Endodermal cell (in vitro differentiated cells): ENCODE measurements at regions not wholly inside any gene's neighbourhood (a gene's known extent, or its start where the extent isn't known, plus 50 kb on each side); places are given as distances from the start of the nearest gene placed in this dataset.

Experiments
- DNase-seq: peaks from one replicate; pipeline ENCODE4 v3.0.0-alpha.2; 2017
- H3K27ac ChIP-seq: 2 replicates; pipeline ENCODE4 v1.5.1; 2013; ENCODE audit warnings: mild to moderate bottlenecking, low read depth, low read length, moderate library complexity
- H3K27me3 ChIP-seq: 2 replicates; pipeline ENCODE4 v1.6.1; 2013; ENCODE audit warnings: mild to moderate bottlenecking, low read length, moderate library complexity; ENCODE audit not compliant: insufficient read depth, control insufficient read depth, poor library complexity, severe bottlenecking
- H3K36me3 ChIP-seq: 2 replicates; pipeline ENCODE4 v1.7.0; 2013; ENCODE audit warnings: mild to moderate bottlenecking, low read length, moderate library complexity; ENCODE audit not compliant: control insufficient read depth, insufficient read depth
- H3K4me1 ChIP-seq: one replicate; pipeline ENCODE4 v1.7.0; 2013; ENCODE audit warnings: low read length; ENCODE audit not compliant: control insufficient read depth, insufficient read depth
- H3K4me3 ChIP-seq: 2 replicates; pipeline ENCODE4 v1.5.1; 2013; ENCODE audit warnings: mild to moderate bottlenecking, low read length, moderate library complexity
- H3K9ac ChIP-seq: 2 replicates; pipeline ENCODE4 v1.6.1; 2013; ENCODE audit warnings: mild to moderate bottlenecking, low read length, moderate library complexity; ENCODE audit not compliant: poor library complexity, severe bottlenecking; ENCODE audit errors: extremely low read depth
- H3K9me3 ChIP-seq: 2 replicates; pipeline ENCODE4 v1.6.1; 2013; ENCODE audit warnings: mild to moderate bottlenecking, low read length, moderate library complexity; ENCODE audit not compliant: control insufficient read depth
- H3K27ac Mint-ChIP-seq: 2 replicates; pipeline ENCODE4 v1.8.0; 2020; ENCODE audit warnings: mixed read lengths
- H3K27me3 Mint-ChIP-seq: 2 replicates; pipeline ENCODE4 v1.8.0; 2021; ENCODE audit warnings: mild to moderate bottlenecking, mixed read lengths; ENCODE audit not compliant: insufficient read depth
- H3K36me3 Mint-ChIP-seq: 2 replicates; pipeline ENCODE4 v1.8.0; 2020; ENCODE audit warnings: low read depth, mixed read lengths
- H3K4me1 Mint-ChIP-seq: 2 replicates; pipeline ENCODE4 v1.8.0; 2020; ENCODE audit warnings: mixed read lengths
- H3K4me3 Mint-ChIP-seq: 2 replicates; pipeline ENCODE4 v1.8.0; 2020; ENCODE audit warnings: mild to moderate bottlenecking, moderate library complexity, mixed read lengths
- H3K9me3 Mint-ChIP-seq: 2 replicates; pipeline ENCODE4 v1.8.0; 2020; ENCODE audit warnings: mild to moderate bottlenecking, mixed read lengths
- WGBS, 2 experiments: methylation state at CpG; one replicate each; pipeline versions ENCODE4 v1.1.5 to v1.1.7; 2013; ENCODE audit warnings: missing lambda C conversion rate in 2 of 2, mixed read lengths in 1 of 2; ENCODE audit not compliant: insufficient coverage in 1 of 2, insufficient read length in 1 of 2; 5-methylcytosine and 5-hydroxymethylcytosine counted together
- TF ChIP-seq, protein P1 (sequence below): fragments of 200-600 bp; sonication (generic); conservative IDR thresholded peaks from 2 replicates; pipeline ENCODE4 v1.5.0; 2021; ENCODE audit warnings: antibody characterized with exemption, mild to moderate bottlenecking

DNA sequence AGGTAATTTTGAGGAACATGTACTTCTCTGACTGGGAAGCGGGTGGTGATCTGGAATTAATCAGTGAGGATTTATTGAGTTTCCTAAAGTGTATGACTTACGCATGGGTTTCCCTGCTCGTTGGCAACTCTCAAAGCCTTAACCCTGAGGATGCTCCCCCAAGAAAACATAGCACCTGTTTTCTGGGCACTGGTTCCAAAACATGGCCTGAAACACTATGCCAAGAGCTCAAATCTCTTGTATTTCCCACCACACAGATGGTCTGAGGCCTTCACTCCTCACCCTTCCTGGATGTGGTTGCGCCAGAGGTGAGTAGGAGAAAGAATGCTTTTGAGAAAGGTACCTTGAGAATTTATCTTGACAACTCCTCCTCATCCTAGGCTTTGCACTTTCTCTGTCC lies 250.4 kb downstream of the FZD1 start:
- no peak overlapping the region for H3K27ac ChIP-seq
- H3K4me3 ChIP-seq, result no peak overlapping the region
- no peak overlapping the region for H3K9ac ChIP-seq
- TF ChIP-seq, protein P1, sequence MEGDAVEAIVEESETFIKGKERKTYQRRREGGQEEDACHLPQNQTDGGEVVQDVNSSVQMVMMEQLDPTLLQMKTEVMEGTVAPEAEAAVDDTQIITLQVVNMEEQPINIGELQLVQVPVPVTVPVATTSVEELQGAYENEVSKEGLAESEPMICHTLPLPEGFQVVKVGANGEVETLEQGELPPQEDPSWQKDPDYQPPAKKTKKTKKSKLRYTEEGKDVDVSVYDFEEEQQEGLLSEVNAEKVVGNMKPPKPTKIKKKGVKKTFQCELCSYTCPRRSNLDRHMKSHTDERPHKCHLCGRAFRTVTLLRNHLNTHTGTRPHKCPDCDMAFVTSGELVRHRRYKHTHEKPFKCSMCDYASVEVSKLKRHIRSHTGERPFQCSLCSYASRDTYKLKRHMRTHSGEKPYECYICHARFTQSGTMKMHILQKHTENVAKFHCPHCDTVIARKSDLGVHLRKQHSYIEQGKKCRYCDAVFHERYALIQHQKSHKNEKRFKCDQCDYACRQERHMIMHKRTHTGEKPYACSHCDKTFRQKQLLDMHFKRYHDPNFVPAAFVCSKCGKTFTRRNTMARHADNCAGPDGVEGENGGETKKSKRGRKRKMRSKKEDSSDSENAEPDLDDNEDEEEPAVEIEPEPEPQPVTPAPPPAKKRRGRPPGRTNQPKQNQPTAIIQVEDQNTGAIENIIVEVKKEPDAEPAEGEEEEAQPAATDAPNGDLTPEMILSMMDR, result no peak
- Mint-ChIP-seq H3K4me1 (no peaks in the 10 kb centered on the region), H3K4me3 (no peak overlapping the region), H3K36me3 (no peaks in the 10 kb centered on the region), H3K27me3 (peaks cover 1% of the 10 kb centered on the region), H3K27ac (no peak overlapping the region), H3K9me3 (peaks cover 2% of the 10 kb centered on the region)
- no peaks in the 10 kb centered on the region for H3K27me3 ChIP-seq
- H3K4me1 ChIP-seq, result no peaks in the 10 kb centered on the region
- 92 to 96% methylated on average over 4 of the region's 4 CpGs for WGBS, 2 experiments
- no peaks in the 10 kb centered on the region for H3K36me3 ChIP-seq
- no peaks in the 10 kb centered on the region for H3K9me3 ChIP-seq
- no peak for DNase-seq

DNA sequence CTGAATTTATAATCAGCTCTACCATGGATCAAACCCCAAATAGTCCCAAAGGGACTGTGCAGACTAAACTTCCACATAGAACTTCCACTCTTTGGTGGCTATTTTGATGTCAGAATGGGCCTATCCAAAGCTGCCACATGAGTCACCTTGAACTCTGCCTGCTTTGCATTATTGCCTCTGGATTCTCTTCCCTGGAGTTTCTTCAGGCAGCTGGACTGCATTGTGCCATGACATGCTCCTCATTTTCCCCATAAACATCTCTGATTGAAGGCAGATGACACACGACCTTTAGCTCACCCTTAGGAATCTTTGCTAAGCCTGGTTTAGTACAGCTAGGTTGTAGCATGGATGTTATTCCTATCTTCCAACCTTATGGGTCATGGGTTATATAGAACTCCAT lies 251.7 kb downstream of the FZD1 start:
- no peak overlapping the region for H3K27ac Mint-ChIP-seq
- Histone ChIP-seq H3K4me1 (no peaks in the 10 kb centered on the region), H3K27ac (no peak overlapping the region), H3K9me3 (no peaks in the 10 kb centered on the region), H3K9ac (no peak overlapping the region), H3K36me3 (no peaks in the 10 kb centered on the region), H3K27me3 (no peaks in the 10 kb centered on the region), H3K4me3 (no peak overlapping the region)
- TF ChIP-seq, protein P1, result no peak
- no peaks in the 10 kb centered on the region for H3K36me3 Mint-ChIP-seq
- H3K4me3 Mint-ChIP-seq, result no peak overlapping the region
- H3K9me3 Mint-ChIP-seq, result peaks cover 2% of the 10 kb centered on the region
- DNase-seq, result no peak
- H3K4me1 Mint-ChIP-seq, result no peaks in the 10 kb centered on the region
- peaks cover 1% of the 10 kb centered on the region for H3K27me3 Mint-ChIP-seq
- WGBS, 2 experiments, result 83 to 85% methylated on average over 1 of the region's 1 CpG

DNA sequence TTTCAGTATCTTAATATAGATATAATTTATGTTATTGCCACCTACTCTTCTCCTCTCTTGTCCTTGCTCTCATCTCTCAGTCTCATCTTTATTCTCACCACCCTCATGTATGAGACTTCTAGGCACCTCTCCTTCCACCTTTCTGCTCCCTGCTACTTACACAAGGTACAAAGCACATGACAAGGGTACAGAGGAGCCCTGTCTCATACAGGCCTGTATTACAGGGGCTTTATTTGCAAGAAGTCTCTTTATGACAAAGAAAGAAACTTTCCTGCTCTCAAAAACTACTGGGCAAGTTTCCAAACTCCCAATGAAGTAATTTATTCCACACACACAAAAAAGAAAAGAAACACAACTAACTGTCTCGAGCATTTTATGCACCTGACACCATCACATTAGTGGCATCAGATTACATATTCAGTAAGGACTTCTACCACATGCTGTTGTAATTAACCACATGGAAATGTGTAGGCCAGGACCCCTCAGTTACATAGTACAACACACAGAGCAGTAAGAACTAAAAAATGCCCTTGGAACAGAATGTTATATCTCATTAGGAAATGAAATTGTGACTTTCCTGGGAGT lies 253.1 kb downstream of the FZD1 start:
- H3K4me1 ChIP-seq, result no peaks in the 10 kb centered on the region
- H3K9me3 ChIP-seq, result no peaks in the 10 kb centered on the region
- Mint-ChIP-seq H3K4me1 (no peaks in the 10 kb centered on the region), H3K27me3 (no peaks in the 10 kb centered on the region), H3K36me3 (no peaks in the 10 kb centered on the region), H3K4me3 (no peak overlapping the region), H3K27ac (no peak overlapping the region), H3K9me3 (no peaks in the 10 kb centered on the region)
- WGBS, 2 experiments, result 100% methylated on average over 1 of the region's 1 CpG; no CpG with 5 or more reads in 1 of the 2 experiments
- no peaks in the 10 kb centered on the region for H3K27me3 ChIP-seq
- H3K27ac ChIP-seq, result no peak overlapping the region
- TF ChIP-seq, protein P1, result no peak
- H3K9ac ChIP-seq, result no peak overlapping the region
- no peak for DNase-seq
- no peaks in the 10 kb centered on the region for H3K36me3 ChIP-seq
- no peak overlapping the region for H3K4me3 ChIP-seq
